Right lobe of liver (tissue), 4 donors: ENCODE measurements at regions not wholly inside any gene's neighbourhood (a gene's known extent, or its start where the extent isn't known, plus 50 kb on each side); places are given as distances from the start of the nearest gene placed in this dataset.

Experiments
- CTCF ChIP-seq, 4 donors: fragments of 200-600 bp in 3 of 4; fragments of 450-650 bp in 1 of 4; IDR thresholded peaks; one replicate each; pipeline versions ENCODE4 v1.5.1 to v1.8.0; 2016 to 2022; ENCODE audit warnings: antibody characterized with exemption in 4 of 4, mild to moderate bottlenecking in 2 of 4
- POLR2A ChIP-seq: fragments of 450-650 bp; IDR thresholded peaks from one replicate; pipeline ENCODE4 v1.6.1; 2017; ENCODE audit warnings: antibody characterized with exemption, mild to moderate bottlenecking
- donor health status: DM: no; HTN: no; CAD: no.
- donor health status: DM: no; HTN: no; CAD: no.
- donor health status: DM: no; HTN: yes; CAD: no.

- TF ChIP-seq CTCF (IDR thresholded peaks at IDR 0.05) (no peak), POLR2A (no peak)
Observed at GRCh38 chr4:66416425-66416824, 746.1 kb upstream of the EPHA5 start.
